ENCODE measurements at regions not wholly inside any gene's neighbourhood (a gene's known extent, or its start where the extent isn't known, plus 50 kb on each side); places are given as distances from the start of the nearest gene placed in this dataset.

- H3K4me1 ChIP-seq (ENCODE audit: control insufficient read depth, insufficient read depth, low read length): no peaks in the 10 kb centered on the region
- DNase-seq (ENCODE audit: low read depth, low spot score) (no peak), ATAC-seq (no peak)
- in situ Hi-C loops (cut with HindIII; ENCODE audit: low pct_unique_long_range_greater_than_20kb, low sequenced_read_pairs): no loop called here
- H3K27me3 ChIP-seq (ENCODE audit: control insufficient read depth, insufficient read depth, low read length): no peaks in the 10 kb centered on the region
- TF ChIP-seq POLR2AphosphoS5 (IDR thresholded peaks at IDR 0.05; ENCODE audit: low read depth, low read length) (no peak), SIN3A (IDR thresholded peaks at IDR 0.05; ENCODE audit: borderline replicate concordance, insufficient read depth, low read depth, low read length) (no peak), TCF7L2 (IDR thresholded peaks at IDR 0.05; ENCODE audit: low read depth, low read length) (no peak), CTCF (IDR thresholded peaks at IDR 0.05) (no peak)
- TF ChIP-seq, protein P1, sequence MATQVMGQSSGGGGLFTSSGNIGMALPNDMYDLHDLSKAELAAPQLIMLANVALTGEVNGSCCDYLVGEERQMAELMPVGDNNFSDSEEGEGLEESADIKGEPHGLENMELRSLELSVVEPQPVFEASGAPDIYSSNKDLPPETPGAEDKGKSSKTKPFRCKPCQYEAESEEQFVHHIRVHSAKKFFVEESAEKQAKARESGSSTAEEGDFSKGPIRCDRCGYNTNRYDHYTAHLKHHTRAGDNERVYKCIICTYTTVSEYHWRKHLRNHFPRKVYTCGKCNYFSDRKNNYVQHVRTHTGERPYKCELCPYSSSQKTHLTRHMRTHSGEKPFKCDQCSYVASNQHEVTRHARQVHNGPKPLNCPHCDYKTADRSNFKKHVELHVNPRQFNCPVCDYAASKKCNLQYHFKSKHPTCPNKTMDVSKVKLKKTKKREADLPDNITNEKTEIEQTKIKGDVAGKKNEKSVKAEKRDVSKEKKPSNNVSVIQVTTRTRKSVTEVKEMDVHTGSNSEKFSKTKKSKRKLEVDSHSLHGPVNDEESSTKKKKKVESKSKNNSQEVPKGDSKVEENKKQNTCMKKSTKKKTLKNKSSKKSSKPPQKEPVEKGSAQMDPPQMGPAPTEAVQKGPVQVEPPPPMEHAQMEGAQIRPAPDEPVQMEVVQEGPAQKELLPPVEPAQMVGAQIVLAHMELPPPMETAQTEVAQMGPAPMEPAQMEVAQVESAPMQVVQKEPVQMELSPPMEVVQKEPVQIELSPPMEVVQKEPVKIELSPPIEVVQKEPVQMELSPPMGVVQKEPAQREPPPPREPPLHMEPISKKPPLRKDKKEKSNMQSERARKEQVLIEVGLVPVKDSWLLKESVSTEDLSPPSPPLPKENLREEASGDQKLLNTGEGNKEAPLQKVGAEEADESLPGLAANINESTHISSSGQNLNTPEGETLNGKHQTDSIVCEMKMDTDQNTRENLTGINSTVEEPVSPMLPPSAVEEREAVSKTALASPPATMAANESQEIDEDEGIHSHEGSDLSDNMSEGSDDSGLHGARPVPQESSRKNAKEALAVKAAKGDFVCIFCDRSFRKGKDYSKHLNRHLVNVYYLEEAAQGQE (IDR thresholded peaks at IDR 0.05; ENCODE audit: insufficient read depth in 1 of 2, low read depth in 2 of 2, low read length in 1 of 2): no peak
- H3K9me3 ChIP-seq (ENCODE audit: control insufficient read depth, insufficient read depth, low read depth, low read length): no peaks in the 10 kb centered on the region
- no peaks in the 10 kb centered on the region for H3K36me3 ChIP-seq (ENCODE audit: control insufficient read depth, insufficient read depth, low read length)
- intact Hi-C loops (cut with micrococcal nuclease; ENCODE audit: unreplicated experiment): no loop called here
- ChIA-PET POLR2A (no interaction called here), CTCF (no interaction called here)
- H3K27ac ChIP-seq (ENCODE audit: low read length): no peak overlapping the region
- no peak overlapping the region for H3K4me3 ChIP-seq (ENCODE audit: low read depth in 2 of 2, low read length in 2 of 2)
- BruUV-seq (replicated peaks): no TSS peak
These were observed 570.7 kb upstream of the AGTR1 start for GRCh38 chr3:148126956-148127355.

- ATAC-seq (no peak), DNase-seq (ENCODE audit: low read depth, low spot score) (no peak)
- POLR2A ChIA-PET: no interaction called here
- H3K27me3 ChIP-seq (ENCODE audit: control insufficient read depth, insufficient read depth, low read length): no peaks in the 10 kb centered on the region
- no peaks in the 10 kb centered on the region for H3K36me3 ChIP-seq (ENCODE audit: control insufficient read depth, insufficient read depth, low read length)
- no peaks in the 10 kb centered on the region for H3K4me1 ChIP-seq (ENCODE audit: control insufficient read depth, insufficient read depth, low read length)
- intact Hi-C loops (cut with micrococcal nuclease; ENCODE audit: unreplicated experiment) (no loop called here), in situ Hi-C loops (cut with HindIII; ENCODE audit: low pct_unique_long_range_greater_than_20kb, low sequenced_read_pairs) (no loop called here)
- no peaks in the 10 kb centered on the region for H3K9me3 ChIP-seq (ENCODE audit: control insufficient read depth, insufficient read depth, low read depth, low read length)
- TF ChIP-seq, protein P1 (IDR thresholded peaks at IDR 0.05; ENCODE audit: insufficient read depth in 1 of 2, low read depth in 2 of 2, low read length in 1 of 2): no peak
- TF ChIP-seq CTCF (IDR thresholded peaks at IDR 0.05): no peak
- TF ChIP-seq POLR2AphosphoS5 (IDR thresholded peaks at IDR 0.05; ENCODE audit: low read depth, low read length): no peak
- no peak for TF ChIP-seq SIN3A (IDR thresholded peaks at IDR 0.05; ENCODE audit: borderline replicate concordance, insufficient read depth, low read depth, low read length)
- no peak for TF ChIP-seq TCF7L2 (IDR thresholded peaks at IDR 0.05; ENCODE audit: low read depth, low read length)
- no peak overlapping the region for H3K27ac ChIP-seq (ENCODE audit: low read length)
- CTCF ChIA-PET: no interaction called here
- no TSS peak for BruUV-seq (replicated peaks)
- H3K4me3 ChIP-seq (ENCODE audit: low read depth in 2 of 2, low read length in 2 of 2): no peak overlapping the region
These were observed 569.6 kb upstream of the AGTR1 start for GRCh38 chr3:148128136-148128535.

All from Panc1 (cell line).